ENCODE measurements at regions not wholly inside any gene's neighbourhood (a gene's known extent, or its start where the extent isn't known, plus 50 kb on each side); places are given as distances from the start of the nearest gene placed in this dataset.

- in situ Hi-C loops (cut with MboI; ENCODE audit: low sequenced_read_pairs): loop anchor here (10.0 to 25.0 kb wide), 2 partner anchors 227 to 420 kb away; partner anchors contain the start of genes EPDR1 and SFRP4
These were observed 58.6 kb upstream of the TARP start for GRCh38 chr7:38331853-38332595.

DNA sequence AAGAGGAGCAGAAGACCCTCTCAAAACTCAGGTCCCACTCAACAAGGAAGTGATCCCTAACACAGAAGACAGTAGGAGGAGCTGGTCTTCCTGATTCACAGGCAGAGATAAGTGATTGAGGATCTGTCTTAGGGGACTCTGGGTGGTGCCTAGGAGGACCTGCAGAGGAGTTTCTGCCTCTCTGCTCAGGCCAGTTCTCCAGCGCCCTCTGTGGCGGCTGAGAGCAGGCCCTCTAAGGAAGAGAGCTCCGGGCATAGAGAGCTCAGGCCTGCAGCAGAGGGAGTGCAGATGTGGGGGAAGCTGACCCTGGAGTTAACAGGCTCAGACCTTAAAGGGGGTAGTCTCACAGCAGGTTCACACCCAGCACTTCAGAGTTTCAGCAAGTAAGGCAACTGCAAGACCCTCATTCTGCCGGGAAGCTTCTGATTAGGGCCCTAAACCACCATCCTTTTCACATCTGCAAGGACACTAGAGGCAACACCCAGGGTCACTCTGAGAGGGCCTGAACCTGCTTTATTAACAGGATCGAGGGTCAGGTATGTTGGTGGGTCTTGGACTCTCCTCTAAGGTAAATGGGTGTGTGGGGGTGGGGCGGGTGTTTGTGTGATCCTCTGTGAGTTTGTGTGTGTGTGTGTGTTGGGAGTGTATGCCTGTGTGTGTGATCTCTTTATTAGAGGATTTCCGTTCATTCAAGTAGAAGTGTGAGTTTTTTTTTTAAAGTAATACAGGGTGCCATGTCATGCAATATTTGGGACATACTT, 57.6 kb upstream of the TARP start:
- in situ Hi-C loops (cut with MboI; ENCODE audit: low sequenced_read_pairs): loop anchor here (10.0 to 25.0 kb wide), 2 partner anchors 226 to 419 kb away; partner anchors contain the start of genes EPDR1 and SFRP4

DNA sequence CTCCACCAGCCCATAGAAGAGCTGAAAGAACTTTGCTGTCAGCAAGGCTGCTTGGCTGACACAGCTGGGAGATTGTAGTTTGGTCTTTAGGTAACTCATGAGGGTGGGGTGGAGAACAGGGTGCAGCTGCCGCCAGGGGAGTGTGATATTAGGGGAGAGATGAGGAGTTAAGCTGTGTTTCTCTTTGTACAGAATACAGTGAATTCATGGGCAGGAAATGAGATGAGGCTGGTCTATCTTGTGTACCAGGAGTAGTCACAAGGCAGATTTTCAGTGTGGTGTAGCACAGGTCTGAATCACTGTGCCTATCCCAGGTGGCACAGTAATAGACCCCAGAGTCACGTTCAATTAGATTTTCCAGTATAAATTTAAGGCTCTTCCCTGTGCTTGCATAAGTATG, 56.6 kb upstream of the TARP start:
- in situ Hi-C loops (cut with MboI; ENCODE audit: low sequenced_read_pairs): loop anchor here (10.0 to 25.0 kb wide), 2 partner anchors 225 to 418 kb away; partner anchors contain the start of genes EPDR1 and SFRP4

- in situ Hi-C loops (cut with MboI; ENCODE audit: low sequenced_read_pairs): loop anchor here (25.0 kb wide), 1 partner anchor 417 kb away; the partner anchor contains the start of genes EPDR1 and SFRP4
These were observed 55.9 kb upstream of the TARP start for GRCh38 chr7:38329340-38329739.

DNA sequence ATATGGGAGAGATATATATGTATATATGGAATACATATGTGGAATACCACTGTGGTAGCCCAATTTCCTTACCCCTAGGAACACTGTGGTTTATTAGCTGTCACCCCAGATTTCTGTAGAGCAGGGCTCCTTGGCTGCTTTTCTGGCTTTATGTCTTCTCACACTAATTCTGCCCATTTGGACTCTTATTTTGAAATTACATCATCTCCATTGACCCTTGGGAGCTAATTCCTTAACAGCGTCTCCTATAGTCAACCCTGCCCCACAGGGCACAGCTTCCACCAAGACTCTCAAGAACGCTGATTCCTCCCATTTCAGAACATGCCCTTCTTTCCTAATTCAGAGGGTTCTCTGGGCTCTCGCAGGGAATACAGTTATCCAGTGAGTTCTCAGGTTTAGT, 55.4 kb upstream of the TARP start:
- in situ Hi-C loops (cut with MboI; ENCODE audit: low sequenced_read_pairs): loop anchor here (25.0 kb wide), 1 partner anchor 417 kb away; the partner anchor contains the start of genes EPDR1 and SFRP4

DNA sequence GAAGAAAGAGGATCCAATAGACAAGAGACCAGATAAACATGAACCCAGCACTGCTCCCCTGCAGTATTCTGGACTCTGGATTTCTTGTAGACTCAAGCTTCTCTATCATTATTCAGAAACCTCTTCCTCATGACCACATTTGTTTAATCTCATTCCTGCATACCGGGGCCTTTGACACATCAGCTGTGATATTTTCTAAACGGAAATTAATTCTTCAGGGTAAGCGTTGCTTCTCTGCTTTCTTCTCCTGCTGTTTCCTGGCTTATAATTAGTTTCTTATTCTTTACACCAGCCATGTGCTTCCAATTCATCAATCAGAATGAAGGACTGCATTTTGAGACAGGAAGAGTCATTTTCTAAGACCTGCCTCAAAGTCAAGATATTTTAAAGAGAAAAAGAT, 54.2 kb upstream of the TARP start:
- in situ Hi-C loops (cut with MboI; ENCODE audit: low sequenced_read_pairs): loop anchor here (25.0 kb wide), 1 partner anchor 415 kb away; the partner anchor contains the start of genes EPDR1 and SFRP4
